Stromal cell of bone marrow (primary cell): ENCODE measurements at regions not wholly inside any gene's neighbourhood (a gene's known extent, or its start where the extent isn't known, plus 50 kb on each side); places are given as distances from the start of the nearest gene placed in this dataset.
"Not testable (repeated sequence)": the region's sequence is repeated elsewhere in the genome, so short reads cannot be mapped to it uniquely, and the experiment has no call there.

Experiments
- DNase-seq: peaks from one replicate; pipeline ENCODE4 v3.0.0-alpha.2; 2012; ENCODE audit warnings: low read depth

DNA sequence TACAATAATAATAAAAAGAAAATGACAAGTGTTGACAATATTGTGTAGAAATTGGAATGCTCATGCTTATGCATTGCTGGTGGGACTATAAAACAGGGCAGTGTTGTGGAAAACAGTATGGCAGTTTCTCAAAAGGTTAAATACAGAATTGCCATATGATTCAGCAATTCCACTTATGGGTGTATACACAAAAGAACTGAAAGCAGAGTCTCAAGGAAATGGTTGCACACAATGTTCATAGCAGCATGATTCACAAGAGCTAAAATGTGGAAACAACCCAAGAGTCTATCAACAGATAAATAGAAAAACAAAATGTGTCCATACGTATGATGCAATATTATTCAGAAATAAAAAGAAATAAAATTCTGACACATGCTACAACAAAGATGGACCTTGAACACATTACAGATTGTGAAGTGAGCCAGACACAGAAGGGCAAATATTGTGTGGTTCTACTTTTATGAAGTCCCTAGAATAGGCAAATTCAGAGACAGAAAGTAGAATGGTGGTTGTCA, 64.8 kb upstream of the GRM8 start:
- DNase-seq, result peak; percentile 16

GRCh38 chr7:127316819-127317218, 64.1 kb upstream of the GRM8 start:
- not testable (repeated sequence) for DNase-seq

- no peak for DNase-seq
Observed at GRCh38 chr7:127304087-127304486, 51.3 kb upstream of the GRM8 start.

GRCh38 chr7:127303102-127303501, 50.4 kb upstream of the GRM8 start:
- no peak for DNase-seq
